Hepatocyte (in vitro differentiated cells): ENCODE measurements at regions not wholly inside any gene's neighbourhood (a gene's known extent, or its start where the extent isn't known, plus 50 kb on each side); places are given as distances from the start of the nearest gene placed in this dataset.

Experiments used
- DNase-seq: peaks from one replicate; pipeline ENCODE4 v3.0.0-alpha.2; 2016; ENCODE audit warnings: low spot score
- H2AFZ ChIP-seq: fragments of 200-600 bp; sonication (generic); 2 replicates; pipeline ENCODE4 v1.6.0; 2016; ENCODE audit warnings: antibody characterized with exemption, mild to moderate bottlenecking
- H3K27ac ChIP-seq: fragments of 200-600 bp; sonication (generic); 2 replicates; pipeline ENCODE4 v1.5.1; 2016; ENCODE audit warnings: mild to moderate bottlenecking
- H3K27me3 ChIP-seq: fragments of 200-600 bp; sonication (generic); 2 replicates; pipeline ENCODE4 v1.6.1; 2016
- H3K36me3 ChIP-seq: fragments of 200-600 bp; sonication (generic); replicated peaks from 2 replicates; pipeline ENCODE4 v1.5.1; 2016; ENCODE audit warnings: low read depth; ENCODE audit not compliant: insufficient read depth
- H3K4me1 ChIP-seq: fragments of 200-600 bp; sonication (generic); 2 replicates; pipeline ENCODE4 v1.5.1; 2016; ENCODE audit warnings: mild to moderate bottlenecking, moderate library complexity; ENCODE audit not compliant: insufficient read depth
- H3K4me2 ChIP-seq: fragments of 200-600 bp; sonication (generic); 2 replicates; pipeline ENCODE4 v1.6.0; 2016
- H3K4me3 ChIP-seq: fragments of 200-600 bp; sonication (generic); 2 replicates; pipeline ENCODE4 v1.5.1; 2016; ENCODE audit warnings: mild to moderate bottlenecking
- H3K79me2 ChIP-seq: fragments of 200-600 bp; sonication (generic); 2 replicates; pipeline ENCODE4 v1.6.0; 2017; ENCODE audit warnings: mild to moderate bottlenecking
- H3K9me2 ChIP-seq: fragments of 200-600 bp; sonication (generic); replicated peaks from 2 replicates; pipeline ENCODE4 v1.6.0; 2017; ENCODE audit warnings: mild to moderate bottlenecking; ENCODE audit not compliant: insufficient read depth
- H3K9me3 ChIP-seq: fragments of 200-600 bp; sonication (generic); 2 replicates; pipeline ENCODE4 v1.5.1; 2016; ENCODE audit warnings: low read depth, mild to moderate bottlenecking
- H4K20me1 ChIP-seq: fragments of 200-600 bp; sonication (generic); 2 replicates; pipeline ENCODE4 v1.6.0; 2016; ENCODE audit warnings: mild to moderate bottlenecking; ENCODE audit not compliant: insufficient read depth, poor library complexity, severe bottlenecking
- CTCF ChIP-seq: fragments of 200-600 bp; sonication (generic); IDR thresholded peaks from 2 replicates; pipeline ENCODE4 v1.5.1; 2016; ENCODE audit warnings: antibody characterized with exemption, mild to moderate bottlenecking; ENCODE audit not compliant: poor library complexity
- EZH2 ChIP-seq: fragments of 200-600 bp; sonication (generic); IDR thresholded peaks from 2 replicates; pipeline ENCODE4 v1.6.1; 2016; ENCODE audit warnings: antibody characterized with exemption, mild to moderate bottlenecking, borderline replicate concordance
- EZH2phosphoT487 ChIP-seq: fragments of 200-600 bp; sonication (generic); IDR thresholded peaks from one replicate; pipeline ENCODE4 v1.6.1; 2018; ENCODE audit warnings: antibody characterized with exemption, mild to moderate bottlenecking, low read depth, moderate library complexity; ENCODE audit not compliant: unreplicated experiment, severe bottlenecking
- WGBS: methylation state at CpG from one replicate; pipeline ENCODE4 v1.1.6; 2016; ENCODE audit warnings: low lambda C conversion rate; ENCODE audit errors: missing lambda C conversion rate; 5-methylcytosine and 5-hydroxymethylcytosine counted together

DNA sequence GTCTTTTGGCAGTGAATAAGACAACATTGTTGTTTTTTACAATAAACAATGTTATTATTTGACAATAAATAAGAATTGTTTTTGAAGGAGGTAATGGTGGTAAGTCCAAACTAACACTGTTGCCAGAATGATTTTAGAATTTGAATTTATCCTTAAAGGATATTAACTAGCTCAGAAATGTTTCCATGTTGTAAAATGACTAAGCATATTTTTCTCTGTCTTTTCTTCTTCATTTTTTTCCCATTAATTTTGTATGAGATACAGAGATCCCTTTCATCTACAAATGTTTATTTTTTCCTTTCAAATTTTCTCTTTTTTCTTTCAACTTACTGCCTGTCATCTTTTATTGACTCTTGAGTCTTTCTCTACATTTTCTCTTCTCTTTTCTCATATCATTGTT, 66.5 kb upstream of the DOCK10 start:
- H3K4me2 ChIP-seq, result no peak overlapping the region
- no peaks in the 10 kb centered on the region for H3K9me2 ChIP-seq
- H3K27me3 ChIP-seq, result no peaks in the 10 kb centered on the region
- H3K36me3 ChIP-seq, result no peaks in the 10 kb centered on the region
- H3K4me1 ChIP-seq, result no peaks in the 10 kb centered on the region
- no peak for DNase-seq
- H3K4me3 ChIP-seq, result no peak overlapping the region
- no peaks in the 10 kb centered on the region for H3K9me3 ChIP-seq
- TF ChIP-seq EZH2phosphoT487, result no peak
- no peak for TF ChIP-seq EZH2
- no peak for TF ChIP-seq CTCF
- no peak overlapping the region for H2AFZ ChIP-seq
- no peaks in the 10 kb centered on the region for H4K20me1 ChIP-seq
- H3K27ac ChIP-seq, result no peak overlapping the region
- no peaks in the 10 kb centered on the region for H3K79me2 ChIP-seq

DNA sequence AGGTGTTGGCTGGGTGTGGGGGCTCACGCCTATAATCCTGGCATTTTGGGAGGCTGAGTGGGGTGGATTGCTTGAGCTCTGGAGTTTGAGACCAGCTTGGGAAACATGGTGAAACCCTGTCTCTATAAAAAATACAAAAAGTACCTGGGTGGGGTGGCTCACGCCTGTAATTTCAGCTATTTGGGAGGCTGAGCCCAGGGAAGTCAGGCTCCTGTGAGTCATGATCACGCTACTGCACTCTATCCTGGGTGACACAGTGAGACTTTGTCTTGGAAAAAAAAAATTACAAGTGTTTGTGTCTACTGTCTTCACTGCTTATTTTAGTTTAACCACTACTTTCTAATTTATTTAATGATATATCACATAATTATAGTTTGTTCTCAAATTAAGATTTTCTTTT, 62.7 kb upstream of the DOCK10 start:
- DNase-seq, result no peak
- H3K79me2 ChIP-seq, result no peaks in the 10 kb centered on the region
- no peak overlapping the region for H3K27ac ChIP-seq
- no peak for TF ChIP-seq CTCF
- no peak for TF ChIP-seq EZH2phosphoT487
- no peak for TF ChIP-seq EZH2
- 90% methylated on average over 3 of the region's 3 CpGs for WGBS
- H3K4me1 ChIP-seq, result no peaks in the 10 kb centered on the region
- no peaks in the 10 kb centered on the region for H3K9me2 ChIP-seq
- H3K9me3 ChIP-seq, result no peaks in the 10 kb centered on the region
- no peaks in the 10 kb centered on the region for H3K36me3 ChIP-seq
- no peak overlapping the region for H2AFZ ChIP-seq
- no peaks in the 10 kb centered on the region for H4K20me1 ChIP-seq
- no peaks in the 10 kb centered on the region for H3K27me3 ChIP-seq
- H3K4me2 ChIP-seq, result no peak overlapping the region
- no peak overlapping the region for H3K4me3 ChIP-seq

- Histone ChIP-seq H3K36me3 (no peaks in the 10 kb centered on the region), H2AFZ (no peak overlapping the region), H3K9me3 (no peaks in the 10 kb centered on the region), H4K20me1 (no peaks in the 10 kb centered on the region), H3K4me3 (no peak overlapping the region), H3K79me2 (no peaks in the 10 kb centered on the region), H3K4me2 (no peak overlapping the region), H3K9me2 (no peaks in the 10 kb centered on the region), H3K4me1 (no peaks in the 10 kb centered on the region), H3K27ac (no peak overlapping the region), H3K27me3 (no peaks in the 10 kb centered on the region)
- TF ChIP-seq CTCF, result no peak
- TF ChIP-seq EZH2, result no peak
- no peak for TF ChIP-seq EZH2phosphoT487
- WGBS, result 94% methylated on average over 1 of the region's 1 CpG
- DNase-seq, result no peak
Observed at GRCh38 chr2:225104321-225104720, 62.1 kb upstream of the DOCK10 start.

- Histone ChIP-seq H3K4me1 (no peaks in the 10 kb centered on the region), H3K4me2 (no peak overlapping the region), H4K20me1 (no peaks in the 10 kb centered on the region), H3K9me3 (no peaks in the 10 kb centered on the region), H3K36me3 (no peaks in the 10 kb centered on the region), H3K27ac (no peak overlapping the region), H2AFZ (no peak overlapping the region), H3K4me3 (no peak overlapping the region), H3K9me2 (no peaks in the 10 kb centered on the region), H3K79me2 (no peaks in the 10 kb centered on the region), H3K27me3 (no peaks in the 10 kb centered on the region)
- no peak for DNase-seq
- 78% methylated on average over 2 of the region's 2 CpGs for WGBS
- TF ChIP-seq CTCF, result no peak
- TF ChIP-seq EZH2phosphoT487, result no peak
- TF ChIP-seq EZH2, result no peak
Observed at GRCh38 chr2:225103737-225104141, 61.5 kb upstream of the DOCK10 start.
